ENCODE measurements at regions not wholly inside any gene's neighbourhood (a gene's known extent, or its start where the extent isn't known, plus 50 kb on each side); places are given as distances from the start of the nearest gene placed in this dataset.
"Not testable (repeated sequence)": the region's sequence is repeated elsewhere in the genome, so short reads cannot be mapped to it uniquely, and the experiment has no call there.

- no peak for DNase-seq
Measured at GRCh38 chr2:16250056-16250425, 309.7 kb downstream of the MYCN start.

GRCh38 chr2:16249246-16250055, 309.1 kb downstream of the MYCN start:
- DNase-seq: no peak

- no peak for DNase-seq
Measured at GRCh38 chr2:16248571-16249105, 308.3 kb downstream of the MYCN start.

- no peak for DNase-seq
Measured at GRCh38 chr2:16247326-16248122, 307.2 kb downstream of the MYCN start.

GRCh38 chr2:16246911-16247310, 306.6 kb downstream of the MYCN start:
- DNase-seq: no peak

GRCh38 chr2:16246281-16246850, 306.0 kb downstream of the MYCN start:
- DNase-seq: no peak

- no peak for DNase-seq
Measured at GRCh38 chr2:16245481-16246054, 305.2 kb downstream of the MYCN start.

- no peak for DNase-seq
Measured at GRCh38 chr2:16244966-16245320, 304.6 kb downstream of the MYCN start.

- DNase-seq: no peak
Measured at GRCh38 chr2:16244153-16244965, 304.0 kb downstream of the MYCN start.

- no peak for DNase-seq
Measured at GRCh38 chr2:16243411-16243996, 303.2 kb downstream of the MYCN start.

GRCh38 chr2:16242906-16243305, 302.6 kb downstream of the MYCN start:
- DNase-seq: no peak

GRCh38 chr2:16241166-16242160, 301.1 kb downstream of the MYCN start:
- DNase-seq: no peak

- DNase-seq: no peak
Measured at GRCh38 chr2:16240402-16240801, 300.1 kb downstream of the MYCN start.

GRCh38 chr2:16239296-16239850, 299.0 kb downstream of the MYCN start:
- DNase-seq: no peak

GRCh38 chr2:16238786-16239185, 298.4 kb downstream of the MYCN start:
- no peak for DNase-seq

GRCh38 chr2:16238001-16238761, 297.8 kb downstream of the MYCN start:
- DNase-seq: no peak

GRCh38 chr2:16235747-16236146, 295.4 kb downstream of the MYCN start:
- DNase-seq: no peak

GRCh38 chr2:16235291-16235690, 294.9 kb downstream of the MYCN start:
- not testable (repeated sequence) for DNase-seq

GRCh38 chr2:16228951-16229350, 288.6 kb downstream of the MYCN start:
- no peak for DNase-seq

GRCh38 chr2:16228471-16228870, 288.1 kb downstream of the MYCN start:
- no peak for DNase-seq

Data from DMS79 (cell line).